ENCODE measurements at regions not wholly inside any gene's neighbourhood (a gene's known extent, or its start where the extent isn't known, plus 50 kb on each side); places are given as distances from the start of the nearest gene placed in this dataset.

GRCh38 chr3:117404141-117404540 is 694.6 kb downstream of the TUSC7 start (continued):
- no peak for TF ChIP-seq CHD7 (IDR thresholded peaks at IDR 0.05; ENCODE audit: insufficient replicate concordance, low read length)
- TF ChIP-seq GTF2F1 (IDR thresholded peaks at IDR 0.05; ENCODE audit: borderline replicate concordance, low read depth, low read length), result no peak
- no peak for TF ChIP-seq BRCA1 (IDR thresholded peaks at IDR 0.05; ENCODE audit: low read depth, low read length)
- no peak for TF ChIP-seq BCL11A (IDR thresholded peaks at IDR 0.05; ENCODE audit: low read depth in 2 of 2, low read length in 2 of 2)
- no peak for TF ChIP-seq FOSL1 (IDR thresholded peaks at IDR 0.05; ENCODE audit: insufficient read depth, low read depth, low read length)
- TF ChIP-seq ASH2L (IDR thresholded peaks at IDR 0.05; ENCODE audit: low read length), result no peak
- TF ChIP-seq KDM5A (IDR thresholded peaks at IDR 0.05; ENCODE audit: low read length), result no peak
- no peak for TF ChIP-seq CHD1 (IDR thresholded peaks at IDR 0.05; ENCODE audit: low read depth, low read length)
